Upper lobe of left lung (tissue), 4 donors: ENCODE measurements at regions not wholly inside any gene's neighbourhood (a gene's known extent, or its start where the extent isn't known, plus 50 kb on each side); places are given as distances from the start of the nearest gene placed in this dataset.

Source experiments
- EP300 ChIP-seq, 4 donors: sonication (generic); formaldehyde crosslinking; IDR thresholded peaks; one replicate each; pipeline ENCODE4 v1.5.1; 2017; ENCODE audit warnings: antibody characterized with exemption in 4 of 4, control low read depth in 2 of 4
- POLR2A ChIP-seq, 4 donors: fragments of 450-650 bp; IDR thresholded peaks; one replicate each; pipeline ENCODE4 v1.5.1; 2016 to 2017; ENCODE audit warnings: antibody characterized with exemption in 4 of 4, mild to moderate bottlenecking in 2 of 4
- TF ChIP-seq, protein P1 (sequence below), 6 experiments: fragments of 450-650 bp in 4 of 6; fragments of 200-600 bp in 2 of 6; sonication (generic) in 2 of 6; IDR thresholded peaks; one replicate each; pipeline ENCODE4 v1.5.1; 2016 to 2019; ENCODE audit warnings: antibody characterized with exemption in 6 of 6

DNA sequence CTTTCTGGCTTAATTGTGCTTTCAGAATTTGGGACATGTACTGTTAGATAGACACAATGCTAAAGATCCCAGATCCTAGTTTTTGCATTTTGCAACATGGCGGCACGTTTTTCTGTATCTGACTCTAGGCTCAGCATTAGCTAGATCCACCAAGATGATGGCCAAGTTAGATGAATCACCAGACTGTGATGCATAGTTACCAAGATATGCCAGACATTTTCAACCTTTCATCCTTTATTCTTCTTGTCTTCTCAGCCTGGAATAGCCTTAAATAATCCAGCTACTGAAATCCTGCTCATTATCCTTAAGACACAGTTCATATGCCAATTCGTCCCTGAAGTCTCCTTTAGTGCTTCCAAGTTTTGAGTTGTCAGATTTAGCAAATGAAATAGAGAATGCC lies 144.9 kb upstream of the CRY1 start:
- TF ChIP-seq, protein P1, sequence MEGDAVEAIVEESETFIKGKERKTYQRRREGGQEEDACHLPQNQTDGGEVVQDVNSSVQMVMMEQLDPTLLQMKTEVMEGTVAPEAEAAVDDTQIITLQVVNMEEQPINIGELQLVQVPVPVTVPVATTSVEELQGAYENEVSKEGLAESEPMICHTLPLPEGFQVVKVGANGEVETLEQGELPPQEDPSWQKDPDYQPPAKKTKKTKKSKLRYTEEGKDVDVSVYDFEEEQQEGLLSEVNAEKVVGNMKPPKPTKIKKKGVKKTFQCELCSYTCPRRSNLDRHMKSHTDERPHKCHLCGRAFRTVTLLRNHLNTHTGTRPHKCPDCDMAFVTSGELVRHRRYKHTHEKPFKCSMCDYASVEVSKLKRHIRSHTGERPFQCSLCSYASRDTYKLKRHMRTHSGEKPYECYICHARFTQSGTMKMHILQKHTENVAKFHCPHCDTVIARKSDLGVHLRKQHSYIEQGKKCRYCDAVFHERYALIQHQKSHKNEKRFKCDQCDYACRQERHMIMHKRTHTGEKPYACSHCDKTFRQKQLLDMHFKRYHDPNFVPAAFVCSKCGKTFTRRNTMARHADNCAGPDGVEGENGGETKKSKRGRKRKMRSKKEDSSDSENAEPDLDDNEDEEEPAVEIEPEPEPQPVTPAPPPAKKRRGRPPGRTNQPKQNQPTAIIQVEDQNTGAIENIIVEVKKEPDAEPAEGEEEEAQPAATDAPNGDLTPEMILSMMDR (IDR thresholded peaks at IDR 0.05): no peak
- TF ChIP-seq POLR2A (IDR thresholded peaks at IDR 0.05): no peak
- TF ChIP-seq EP300 (IDR thresholded peaks at IDR 0.05): no peak
